Vagina (tissue), 2 donors: ENCODE measurements at regions not wholly inside any gene's neighbourhood (a gene's known extent, or its start where the extent isn't known, plus 50 kb on each side); places are given as distances from the start of the nearest gene placed in this dataset.

Source experiments
- CTCF ChIP-seq, 3 experiments: fragments of 450-650 bp in 2 of 3; fragments of 200-600 bp in 1 of 3; sonication (generic) in 1 of 3; IDR thresholded peaks; one replicate each; pipeline ENCODE4 v1.5.1; 2017 to 2019; ENCODE audit warnings: antibody characterized with exemption in 3 of 3, mild to moderate bottlenecking in 2 of 3, moderate library complexity in 2 of 3
- POLR2A ChIP-seq, 2 donors: fragments of 450-650 bp; IDR thresholded peaks; one replicate each; pipeline ENCODE4 v1.6.1; 2017; ENCODE audit warnings: antibody characterized with exemption in 2 of 2, mild to moderate bottlenecking in 2 of 2, moderate library complexity in 2 of 2
- POLR2AphosphoS5 ChIP-seq, 2 donors: sonication (generic); formaldehyde crosslinking; IDR thresholded peaks; one replicate each; pipeline ENCODE4 v1.9.0; 2017; ENCODE audit warnings: antibody characterized with exemption in 2 of 2, mild to moderate bottlenecking in 2 of 2, low read depth in 1 of 2; ENCODE audit not compliant: insufficient read depth in 1 of 2

- TF ChIP-seq POLR2A (IDR thresholded peaks at IDR 0.05) (no peak), CTCF (IDR thresholded peaks at IDR 0.05) (peak in 2 of 3 experiments; percentile 49 to 66), POLR2AphosphoS5 (IDR thresholded peaks at IDR 0.05; ENCODE audit: insufficient read depth in 1 of 2, low read depth in 1 of 2) (no peak)
These were observed 139.1 kb downstream of the SPTSSA start for GRCh38 chr14:34322940-34323418.
